Liver (tissue), 8 donors: ENCODE measurements at regions not wholly inside any gene's neighbourhood (a gene's known extent, or its start where the extent isn't known, plus 50 kb on each side); places are given as distances from the start of the nearest gene placed in this dataset.

ENCODE experiments used
- DNase-seq: peaks from one replicate; pipeline ENCODE4 v3.0.0-alpha.2; 2017; ENCODE audit warnings: low spot score
- H3K27ac ChIP-seq, 2 donors: one replicate each; pipeline ENCODE4 v1.7.0; 2013; ENCODE audit warnings: inconsistent platforms in 2 of 2, low read length in 2 of 2, control low read depth in 1 of 2, low read depth in 1 of 2, mild to moderate bottlenecking in 1 of 2
- H3K27me3 ChIP-seq, 4 donors: one replicate each; pipeline versions ENCODE4 v1.6.1 to v1.7.0; 2013; ENCODE audit warnings: low read length in 3 of 4, inconsistent platforms in 1 of 4, mild to moderate bottlenecking in 1 of 4, moderate library complexity in 1 of 4; ENCODE audit not compliant: control insufficient read depth in 4 of 4, insufficient read depth in 4 of 4
- H3K36me3 ChIP-seq, 4 donors: one replicate each; pipeline versions ENCODE4 v1.6.1 to v1.7.0; 2013; ENCODE audit warnings: low read length in 3 of 4, mild to moderate bottlenecking in 3 of 4, low read depth in 1 of 4, moderate library complexity in 1 of 4; ENCODE audit not compliant: control insufficient read depth in 4 of 4, insufficient read depth in 3 of 4
- H3K4me1 ChIP-seq, 4 donors: one replicate each; pipeline versions ENCODE4 v1.6.1 to v1.7.0; 2013; ENCODE audit warnings: low read length in 3 of 4, mild to moderate bottlenecking in 3 of 4, moderate library complexity in 1 of 4; ENCODE audit not compliant: control insufficient read depth in 4 of 4, insufficient read depth in 4 of 4
- H3K4me3 ChIP-seq, 3 donors: one replicate each; pipeline versions ENCODE4 v1.6.1 to v1.7.0; 2013; ENCODE audit warnings: low read length in 3 of 3, control low read depth in 1 of 3, low read depth in 1 of 3, mild to moderate bottlenecking in 1 of 3
- H3K9ac ChIP-seq, 2 donors: one replicate each; pipeline ENCODE4 v1.7.0; 2013; ENCODE audit warnings: low read length in 2 of 2, mild to moderate bottlenecking in 2 of 2, moderate library complexity in 2 of 2, control low read depth in 1 of 2, low read depth in 1 of 2
- H3K9me3 ChIP-seq, 4 donors: one replicate each; pipeline versions ENCODE4 v1.6.1 to v1.7.0; 2013; ENCODE audit warnings: low read length in 3 of 4; ENCODE audit not compliant: control insufficient read depth in 4 of 4
- EGR1 ChIP-seq, 2 donors: IDR thresholded peaks; 2 replicates each; pipeline ENCODE4 v1.6.1; 2016 to 2018; ENCODE audit warnings: antibody characterized with exemption in 2 of 2, low read depth in 2 of 2
- FOXA1 ChIP-seq: IDR thresholded peaks from 2 replicates; pipeline ENCODE4 v1.6.1; 2016; ENCODE audit warnings: antibody characterized with exemption
- FOXA2 ChIP-seq: IDR thresholded peaks from 2 replicates; pipeline ENCODE4 v1.6.1; 2016; ENCODE audit warnings: antibody characterized with exemption
- GABPA ChIP-seq, 2 donors: IDR thresholded peaks in 1 of 2; conservative IDR thresholded peaks in 1 of 2; 2 replicates each; pipeline ENCODE4 v1.6.1; 2016; ENCODE audit warnings: antibody characterized with exemption in 2 of 2, mild to moderate bottlenecking in 1 of 2, moderate library complexity in 1 of 2
- HNF4A ChIP-seq, 2 donors: conservative IDR thresholded peaks; 2 replicates each; pipeline ENCODE4 v1.6.1; 2016; ENCODE audit warnings: antibody characterized with exemption in 2 of 2, mild to moderate bottlenecking in 2 of 2
- HNF4G ChIP-seq: IDR thresholded peaks from 2 replicates; pipeline ENCODE4 v1.6.1; 2016; ENCODE audit warnings: antibody characterized with exemption
- JUND ChIP-seq, 2 donors: IDR thresholded peaks; 2 replicates each; pipeline ENCODE4 v1.6.1; 2016; ENCODE audit warnings: antibody characterized with exemption in 2 of 2
- NR2F2 ChIP-seq: IDR thresholded peaks from 2 replicates; pipeline ENCODE4 v1.6.1; 2016; ENCODE audit warnings: antibody characterized with exemption
- RAD21 ChIP-seq, 2 donors: IDR thresholded peaks; 2 replicates each; pipeline ENCODE4 v1.6.1; 2016; ENCODE audit warnings: antibody characterized with exemption in 2 of 2, mild to moderate bottlenecking in 2 of 2
- RXRA ChIP-seq, 2 donors: IDR thresholded peaks; 2 replicates each; pipeline ENCODE4 v1.6.1; 2017 to 2018; ENCODE audit warnings: antibody characterized with exemption in 2 of 2, mild to moderate bottlenecking in 1 of 2
- SP1 ChIP-seq: IDR thresholded peaks from 2 replicates; pipeline ENCODE4 v1.6.1; 2018; ENCODE audit warnings: antibody characterized with exemption, mild to moderate bottlenecking
- TAF1 ChIP-seq: conservative IDR thresholded peaks from 2 replicates; pipeline ENCODE4 v1.6.1; 2016; ENCODE audit warnings: antibody characterized with exemption, mild to moderate bottlenecking
- YY1 ChIP-seq: IDR thresholded peaks from 2 replicates; pipeline ENCODE4 v1.6.1; 2016; ENCODE audit warnings: antibody characterized with exemption, mild to moderate bottlenecking
- WGBS: extraction: QIAGEN DNeasy Blood & Tissue Kit; methylation state at CpG from one replicate; pipeline ENCODE4 v1.1.7; 2013; 5-methylcytosine and 5-hydroxymethylcytosine counted together
- TF ChIP-seq, protein P1 (sequence below): IDR thresholded peaks from 2 replicates; pipeline ENCODE4 v1.6.1; 2016; ENCODE audit warnings: antibody characterized with exemption
- TF ChIP-seq, protein P2 (sequence below): fragments of 150-350 bp; IDR thresholded peaks from 2 replicates; pipeline ENCODE4 v1.5.1; 2017; ENCODE audit warnings: improper control_type of control experiment, low read depth, low read length; ENCODE audit not compliant: missing input control
- TF ChIP-seq, protein P3 (sequence below): IDR thresholded peaks from 2 replicates; pipeline ENCODE4 v1.6.1; 2016; ENCODE audit warnings: antibody characterized with exemption
- TF ChIP-seq, protein P4 (sequence below): IDR thresholded peaks from 2 replicates; pipeline ENCODE4 v1.6.1; 2016; ENCODE audit warnings: antibody characterized with exemption
- TF ChIP-seq, protein P5 (sequence below): IDR thresholded peaks from 2 replicates; pipeline ENCODE4 v1.6.1; 2016; ENCODE audit warnings: antibody characterized with exemption, mild to moderate bottlenecking
- donor health status: healthy.
- donor health status: healthy.
- donor health status: healthy.
- donor health status: healthy.
- donor health status: healthy.

DNA sequence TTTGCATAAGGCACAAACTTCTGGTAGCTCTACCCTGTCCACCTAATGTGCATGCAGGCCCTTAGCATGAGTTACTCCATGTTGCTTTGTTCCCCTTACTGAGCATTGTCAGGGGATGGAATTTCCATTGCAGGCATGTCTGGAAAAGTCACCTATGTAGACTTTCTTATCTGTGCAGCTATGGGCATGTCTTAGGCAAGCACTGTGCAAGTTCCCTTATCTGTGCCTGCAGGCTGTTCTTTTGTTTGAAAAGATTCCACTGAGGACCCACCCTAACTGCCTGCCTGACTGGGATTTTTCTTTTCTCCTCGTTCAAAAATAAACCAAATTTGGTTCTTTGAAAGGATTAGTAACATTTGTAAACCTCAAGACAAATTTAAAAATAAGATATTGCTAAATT lies 587.0 kb downstream of the CDH18 start:
- no peaks in the 10 kb centered on the region for H3K4me1 ChIP-seq
- no peak for DNase-seq
- no peak overlapping the region for H3K9ac ChIP-seq
- H3K9me3 ChIP-seq: no peaks in the 10 kb centered on the region
- H3K27ac ChIP-seq: no peak overlapping the region
- TF ChIP-seq JUND (IDR thresholded peaks at IDR 0.05) (no peak), NR2F2 (no peak), FOXA2 (no peak), FOXA1 (no peak), EGR1 (IDR thresholded peaks at IDR 0.05; ENCODE audit: low read depth in 2 of 2) (no peak), YY1 (no peak), TAF1 (no peak), HNF4G (no peak), RAD21 (IDR thresholded peaks at IDR 0.05) (no peak), RXRA (IDR thresholded peaks at IDR 0.05) (no peak), HNF4A (conservative IDR thresholded peaks at IDR 0.05) (no peak), GABPA (IDR thresholded peaks at IDR 0.05 in 1 of 2, conservative IDR thresholded peaks at IDR 0.05 in 1 of 2) (no peak), SP1 (no peak)
- TF ChIP-seq, protein P1, sequence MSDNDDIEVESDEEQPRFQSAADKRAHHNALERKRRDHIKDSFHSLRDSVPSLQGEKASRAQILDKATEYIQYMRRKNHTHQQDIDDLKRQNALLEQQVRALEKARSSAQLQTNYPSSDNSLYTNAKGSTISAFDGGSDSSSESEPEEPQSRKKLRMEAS: no peak
- TF ChIP-seq, protein P2, sequence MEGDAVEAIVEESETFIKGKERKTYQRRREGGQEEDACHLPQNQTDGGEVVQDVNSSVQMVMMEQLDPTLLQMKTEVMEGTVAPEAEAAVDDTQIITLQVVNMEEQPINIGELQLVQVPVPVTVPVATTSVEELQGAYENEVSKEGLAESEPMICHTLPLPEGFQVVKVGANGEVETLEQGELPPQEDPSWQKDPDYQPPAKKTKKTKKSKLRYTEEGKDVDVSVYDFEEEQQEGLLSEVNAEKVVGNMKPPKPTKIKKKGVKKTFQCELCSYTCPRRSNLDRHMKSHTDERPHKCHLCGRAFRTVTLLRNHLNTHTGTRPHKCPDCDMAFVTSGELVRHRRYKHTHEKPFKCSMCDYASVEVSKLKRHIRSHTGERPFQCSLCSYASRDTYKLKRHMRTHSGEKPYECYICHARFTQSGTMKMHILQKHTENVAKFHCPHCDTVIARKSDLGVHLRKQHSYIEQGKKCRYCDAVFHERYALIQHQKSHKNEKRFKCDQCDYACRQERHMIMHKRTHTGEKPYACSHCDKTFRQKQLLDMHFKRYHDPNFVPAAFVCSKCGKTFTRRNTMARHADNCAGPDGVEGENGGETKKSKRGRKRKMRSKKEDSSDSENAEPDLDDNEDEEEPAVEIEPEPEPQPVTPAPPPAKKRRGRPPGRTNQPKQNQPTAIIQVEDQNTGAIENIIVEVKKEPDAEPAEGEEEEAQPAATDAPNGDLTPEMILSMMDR: no peak
- TF ChIP-seq, protein P3, sequence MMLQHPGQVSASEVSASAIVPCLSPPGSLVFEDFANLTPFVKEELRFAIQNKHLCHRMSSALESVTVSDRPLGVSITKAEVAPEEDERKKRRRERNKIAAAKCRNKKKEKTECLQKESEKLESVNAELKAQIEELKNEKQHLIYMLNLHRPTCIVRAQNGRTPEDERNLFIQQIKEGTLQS: no peak
- TF ChIP-seq, protein P4, sequence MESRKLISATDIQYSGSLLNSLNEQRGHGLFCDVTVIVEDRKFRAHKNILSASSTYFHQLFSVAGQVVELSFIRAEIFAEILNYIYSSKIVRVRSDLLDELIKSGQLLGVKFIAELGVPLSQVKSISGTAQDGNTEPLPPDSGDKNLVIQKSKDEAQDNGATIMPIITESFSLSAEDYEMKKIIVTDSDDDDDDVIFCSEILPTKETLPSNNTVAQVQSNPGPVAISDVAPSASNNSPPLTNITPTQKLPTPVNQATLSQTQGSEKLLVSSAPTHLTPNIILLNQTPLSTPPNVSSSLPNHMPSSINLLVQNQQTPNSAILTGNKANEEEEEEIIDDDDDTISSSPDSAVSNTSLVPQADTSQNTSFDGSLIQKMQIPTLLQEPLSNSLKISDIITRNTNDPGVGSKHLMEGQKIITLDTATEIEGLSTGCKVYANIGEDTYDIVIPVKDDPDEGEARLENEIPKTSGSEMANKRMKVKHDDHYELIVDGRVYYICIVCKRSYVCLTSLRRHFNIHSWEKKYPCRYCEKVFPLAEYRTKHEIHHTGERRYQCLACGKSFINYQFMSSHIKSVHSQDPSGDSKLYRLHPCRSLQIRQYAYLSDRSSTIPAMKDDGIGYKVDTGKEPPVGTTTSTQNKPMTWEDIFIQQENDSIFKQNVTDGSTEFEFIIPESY: no peak
- TF ChIP-seq, protein P5, sequence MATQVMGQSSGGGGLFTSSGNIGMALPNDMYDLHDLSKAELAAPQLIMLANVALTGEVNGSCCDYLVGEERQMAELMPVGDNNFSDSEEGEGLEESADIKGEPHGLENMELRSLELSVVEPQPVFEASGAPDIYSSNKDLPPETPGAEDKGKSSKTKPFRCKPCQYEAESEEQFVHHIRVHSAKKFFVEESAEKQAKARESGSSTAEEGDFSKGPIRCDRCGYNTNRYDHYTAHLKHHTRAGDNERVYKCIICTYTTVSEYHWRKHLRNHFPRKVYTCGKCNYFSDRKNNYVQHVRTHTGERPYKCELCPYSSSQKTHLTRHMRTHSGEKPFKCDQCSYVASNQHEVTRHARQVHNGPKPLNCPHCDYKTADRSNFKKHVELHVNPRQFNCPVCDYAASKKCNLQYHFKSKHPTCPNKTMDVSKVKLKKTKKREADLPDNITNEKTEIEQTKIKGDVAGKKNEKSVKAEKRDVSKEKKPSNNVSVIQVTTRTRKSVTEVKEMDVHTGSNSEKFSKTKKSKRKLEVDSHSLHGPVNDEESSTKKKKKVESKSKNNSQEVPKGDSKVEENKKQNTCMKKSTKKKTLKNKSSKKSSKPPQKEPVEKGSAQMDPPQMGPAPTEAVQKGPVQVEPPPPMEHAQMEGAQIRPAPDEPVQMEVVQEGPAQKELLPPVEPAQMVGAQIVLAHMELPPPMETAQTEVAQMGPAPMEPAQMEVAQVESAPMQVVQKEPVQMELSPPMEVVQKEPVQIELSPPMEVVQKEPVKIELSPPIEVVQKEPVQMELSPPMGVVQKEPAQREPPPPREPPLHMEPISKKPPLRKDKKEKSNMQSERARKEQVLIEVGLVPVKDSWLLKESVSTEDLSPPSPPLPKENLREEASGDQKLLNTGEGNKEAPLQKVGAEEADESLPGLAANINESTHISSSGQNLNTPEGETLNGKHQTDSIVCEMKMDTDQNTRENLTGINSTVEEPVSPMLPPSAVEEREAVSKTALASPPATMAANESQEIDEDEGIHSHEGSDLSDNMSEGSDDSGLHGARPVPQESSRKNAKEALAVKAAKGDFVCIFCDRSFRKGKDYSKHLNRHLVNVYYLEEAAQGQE: no peak
- H3K27me3 ChIP-seq: peaks cover 0 to 2% (median 0%) of the 10 kb centered on the region in 4 donors
- 37% methylated on average over 1 of the region's 1 CpG for WGBS
- no peak overlapping the region for H3K4me3 ChIP-seq
- no peaks in the 10 kb centered on the region for H3K36me3 ChIP-seq
